ENCODE measurements at regions not wholly inside any gene's neighbourhood (a gene's known extent, or its start where the extent isn't known, plus 50 kb on each side); places are given as distances from the start of the nearest gene placed in this dataset.

DNA sequence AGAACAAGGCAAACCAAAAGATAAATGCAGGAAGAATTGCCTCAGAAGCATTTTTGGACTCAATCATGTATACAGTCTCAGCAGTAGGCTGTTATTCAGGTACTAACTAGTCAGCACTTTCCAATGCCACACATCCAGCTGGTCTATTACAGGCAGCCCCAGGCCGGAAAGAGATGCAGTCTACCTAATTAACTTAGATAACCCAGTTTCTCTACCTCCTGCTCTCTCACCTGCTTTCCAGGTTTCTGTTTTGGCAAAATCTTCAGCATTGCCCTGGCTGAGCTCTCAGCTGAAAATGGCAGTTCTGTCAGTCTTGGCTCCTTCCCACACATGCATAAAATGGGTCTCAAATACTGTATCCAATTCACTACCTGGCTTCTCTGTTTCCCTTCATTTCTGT lies 101.3 kb upstream of the UFL1 start (continued):
- TF ChIP-seq ATF6 (CRISPR knock-in tag; IDR thresholded peaks at IDR 0.05) (no peak), ZNF121 (CRISPR knock-in tag; IDR thresholded peaks at IDR 0.05) (no peak), CREB1 (CRISPR knock-in tag; IDR thresholded peaks at IDR 0.05) (no peak)
- TF ChIP-seq, protein P1, sequence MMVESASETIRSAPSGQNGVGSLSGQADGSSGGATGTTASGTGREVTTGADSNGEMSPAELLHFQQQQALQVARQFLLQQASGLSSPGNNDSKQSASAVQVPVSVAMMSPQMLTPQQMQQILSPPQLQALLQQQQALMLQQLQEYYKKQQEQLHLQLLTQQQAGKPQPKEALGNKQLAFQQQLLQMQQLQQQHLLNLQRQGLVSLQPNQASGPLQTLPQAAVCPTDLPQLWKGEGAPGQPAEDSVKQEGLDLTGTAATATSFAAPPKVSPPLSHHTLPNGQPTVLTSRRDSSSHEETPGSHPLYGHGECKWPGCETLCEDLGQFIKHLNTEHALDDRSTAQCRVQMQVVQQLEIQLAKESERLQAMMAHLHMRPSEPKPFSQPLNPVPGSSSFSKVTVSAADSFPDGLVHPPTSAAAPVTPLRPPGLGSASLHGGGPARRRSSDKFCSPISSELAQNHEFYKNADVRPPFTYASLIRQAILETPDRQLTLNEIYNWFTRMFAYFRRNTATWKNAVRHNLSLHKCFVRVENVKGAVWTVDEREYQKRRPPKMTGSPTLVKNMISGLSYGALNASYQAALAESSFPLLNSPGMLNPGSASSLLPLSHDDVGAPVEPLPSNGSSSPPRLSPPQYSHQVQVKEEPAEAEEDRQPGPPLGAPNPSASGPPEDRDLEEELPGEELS (CRISPR knock-in tag; IDR thresholded peaks at IDR 0.05): no peak

- Mint-ChIP-seq H3K36me3 (peaks cover 6% of the 10 kb centered on the region; the same call in 1 of the 2 replicates), H3K27me3 (ENCODE audit: low read depth) (no peaks in the 10 kb centered on the region; the same call in 1 of the 2 replicates), H3K4me3 (no peak overlapping the region), H3K4me1 (peaks cover 4% of the 10 kb centered on the region; the same call in 1 of the 2 replicates), H3K27ac (no peak overlapping the region), H3K9me3 (peaks cover 27% of the 10 kb centered on the region)
- ATAC-seq: no peak
- CTCF ChIA-PET: no interaction called here
- no peak for DNase-seq (ENCODE audit: low spot score)
- POLR2A ChIA-PET: no interaction called here
- TF ChIP-seq ZMAT4 (CRISPR knock-in tag; IDR thresholded peaks at IDR 0.05): no peak
- TF ChIP-seq USF2 (CRISPR knock-in tag; IDR thresholded peaks at IDR 0.05): no peak
- TF ChIP-seq, protein P1 (CRISPR knock-in tag; IDR thresholded peaks at IDR 0.05): no peak
- TF ChIP-seq, protein P2, sequence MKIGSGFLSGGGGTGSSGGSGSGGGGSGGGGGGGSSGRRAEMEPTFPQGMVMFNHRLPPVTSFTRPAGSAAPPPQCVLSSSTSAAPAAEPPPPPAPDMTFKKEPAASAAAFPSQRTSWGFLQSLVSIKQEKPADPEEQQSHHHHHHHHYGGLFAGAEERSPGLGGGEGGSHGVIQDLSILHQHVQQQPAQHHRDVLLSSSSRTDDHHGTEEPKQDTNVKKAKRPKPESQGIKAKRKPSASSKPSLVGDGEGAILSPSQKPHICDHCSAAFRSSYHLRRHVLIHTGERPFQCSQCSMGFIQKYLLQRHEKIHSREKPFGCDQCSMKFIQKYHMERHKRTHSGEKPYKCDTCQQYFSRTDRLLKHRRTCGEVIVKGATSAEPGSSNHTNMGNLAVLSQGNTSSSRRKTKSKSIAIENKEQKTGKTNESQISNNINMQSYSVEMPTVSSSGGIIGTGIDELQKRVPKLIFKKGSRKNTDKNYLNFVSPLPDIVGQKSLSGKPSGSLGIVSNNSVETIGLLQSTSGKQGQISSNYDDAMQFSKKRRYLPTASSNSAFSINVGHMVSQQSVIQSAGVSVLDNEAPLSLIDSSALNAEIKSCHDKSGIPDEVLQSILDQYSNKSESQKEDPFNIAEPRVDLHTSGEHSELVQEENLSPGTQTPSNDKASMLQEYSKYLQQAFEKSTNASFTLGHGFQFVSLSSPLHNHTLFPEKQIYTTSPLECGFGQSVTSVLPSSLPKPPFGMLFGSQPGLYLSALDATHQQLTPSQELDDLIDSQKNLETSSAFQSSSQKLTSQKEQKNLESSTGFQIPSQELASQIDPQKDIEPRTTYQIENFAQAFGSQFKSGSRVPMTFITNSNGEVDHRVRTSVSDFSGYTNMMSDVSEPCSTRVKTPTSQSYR (CRISPR knock-in tag; IDR thresholded peaks at IDR 0.05): no peak
- no peak for TF ChIP-seq ZNF138 (CRISPR knock-in tag; conservative IDR thresholded peaks at IDR 0.05)
- no peak for TF ChIP-seq ZNF396 (CRISPR knock-in tag; IDR thresholded peaks at IDR 0.05; ENCODE audit: borderline replicate concordance)
- TF ChIP-seq NR2C2 (CRISPR knock-in tag; IDR thresholded peaks at IDR 0.05): no peak
- no peak for TF ChIP-seq ATF6 (CRISPR knock-in tag; IDR thresholded peaks at IDR 0.05)
- TF ChIP-seq CREM (CRISPR knock-in tag; IDR thresholded peaks at IDR 0.05): no peak
- TF ChIP-seq SOX15 (CRISPR knock-in tag; IDR thresholded peaks at IDR 0.05): no peak
- TF ChIP-seq, protein P3, sequence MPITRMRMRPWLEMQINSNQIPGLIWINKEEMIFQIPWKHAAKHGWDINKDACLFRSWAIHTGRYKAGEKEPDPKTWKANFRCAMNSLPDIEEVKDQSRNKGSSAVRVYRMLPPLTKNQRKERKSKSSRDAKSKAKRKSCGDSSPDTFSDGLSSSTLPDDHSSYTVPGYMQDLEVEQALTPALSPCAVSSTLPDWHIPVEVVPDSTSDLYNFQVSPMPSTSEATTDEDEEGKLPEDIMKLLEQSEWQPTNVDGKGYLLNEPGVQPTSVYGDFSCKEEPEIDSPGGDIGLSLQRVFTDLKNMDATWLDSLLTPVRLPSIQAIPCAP (CRISPR knock-in tag; IDR thresholded peaks at IDR 0.05): no peak
- no peak for TF ChIP-seq GABPB1 (CRISPR knock-in tag; IDR thresholded peaks at IDR 0.05)
- no peak for TF ChIP-seq ZNF532 (CRISPR knock-in tag; IDR thresholded peaks at IDR 0.05; ENCODE audit: borderline replicate concordance)
- no peak for TF ChIP-seq IRF2 (CRISPR knock-in tag; IDR thresholded peaks at IDR 0.05; ENCODE audit: borderline replicate concordance, low read depth)
- no peak for TF ChIP-seq CREB1 (CRISPR knock-in tag; IDR thresholded peaks at IDR 0.05)
- no peak for TF ChIP-seq CBFB (CRISPR knock-in tag; IDR thresholded peaks at IDR 0.05; ENCODE audit: low read depth)
Measured at GRCh38 chr6:96433950-96434349, 87.7 kb upstream of the UFL1 start.

Data from WTC11 (cell line).